RWPE1 (cell line): ENCODE measurements at regions not wholly inside any gene's neighbourhood (a gene's known extent, or its start where the extent isn't known, plus 50 kb on each side); places are given as distances from the start of the nearest gene placed in this dataset.

Experiments used
- CTCF ChIA-PET: fragments of 350-600 bp; sonication (Branson Sonifier 250); formaldehyde crosslinking; extraction: SDS; loops from one replicate; lab custom pipeline; 2021; lab: Yijun Ruan, JAX
- POLR2A ChIA-PET: fragments of 400-600 bp; formaldehyde crosslinking; extraction: SDS; loops from one replicate; lab custom pipeline; 2020; ENCODE audit warnings: antibody characterized with exemption; ENCODE audit not compliant: low non-redundant PET; lab: Yijun Ruan, JAX
- DNase-seq: peaks from one replicate; pipeline ENCODE4 v3.0.0; 2012; ENCODE audit warnings: low spot score
- H3K27ac ChIP-seq: fragments of 450-650 bp; 2 replicates; pipeline ENCODE4 v1.5.1; 2017
- CTCF ChIP-seq: fragments of 450-650 bp; conservative IDR thresholded peaks from 2 replicates; pipeline ENCODE4 v1.5.1; 2017; ENCODE audit warnings: low read depth, mild to moderate bottlenecking

DNA sequence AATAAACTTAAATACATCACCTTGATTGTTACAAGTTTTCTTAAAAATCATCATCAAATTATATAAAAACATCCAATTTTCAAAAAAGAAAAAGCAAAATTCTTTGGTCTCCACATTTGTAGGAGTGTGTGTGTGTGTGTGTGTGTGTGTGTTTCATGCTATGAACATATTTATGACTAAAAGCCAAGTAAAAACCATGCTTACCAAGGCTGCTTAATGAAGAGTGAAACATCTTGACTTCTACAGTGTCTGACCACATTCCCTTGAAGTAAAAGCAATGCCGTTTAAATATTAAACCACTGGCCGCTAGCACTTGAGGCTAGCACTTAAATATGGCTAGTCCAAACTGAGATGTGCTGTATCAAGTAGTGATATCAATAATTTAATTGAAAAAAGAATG lies 549.1 kb upstream of the CCNG1 start:
- ChIA-PET POLR2A (no interaction called here), CTCF (interaction anchor here (0.5 kb wide), 1 partner anchor 582 kb away, joined by 3 read pairs; no protein-coding TSS in a partner anchor)
- no peak for TF ChIP-seq CTCF
- DNase-seq = no peak
- no peak overlapping the region for H3K27ac ChIP-seq

DNA sequence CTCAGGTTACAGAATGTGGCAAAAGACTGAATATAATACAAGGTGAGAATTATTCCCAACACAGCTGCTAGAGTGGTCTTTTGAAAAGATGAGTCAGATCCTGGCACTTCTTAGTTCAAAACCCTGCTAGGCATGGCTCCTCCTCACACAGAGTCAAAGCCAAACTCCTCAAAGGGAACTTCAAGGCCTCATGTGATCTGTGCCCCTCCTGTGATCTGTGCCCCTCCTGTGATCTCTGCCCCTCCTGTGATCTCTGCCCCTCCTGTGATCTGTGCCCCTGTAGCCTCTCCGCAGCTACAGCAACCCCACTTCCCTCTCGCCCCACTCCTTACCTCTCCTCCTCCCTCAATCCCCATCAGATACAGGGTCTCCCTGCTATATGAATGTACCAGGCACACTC lies 525.5 kb upstream of the CCNG1 start:
- ChIA-PET POLR2A (no interaction called here), CTCF (no interaction called here)
- no peak for TF ChIP-seq CTCF
- H3K27ac ChIP-seq = no peak overlapping the region
- DNase-seq = no peak

DNA sequence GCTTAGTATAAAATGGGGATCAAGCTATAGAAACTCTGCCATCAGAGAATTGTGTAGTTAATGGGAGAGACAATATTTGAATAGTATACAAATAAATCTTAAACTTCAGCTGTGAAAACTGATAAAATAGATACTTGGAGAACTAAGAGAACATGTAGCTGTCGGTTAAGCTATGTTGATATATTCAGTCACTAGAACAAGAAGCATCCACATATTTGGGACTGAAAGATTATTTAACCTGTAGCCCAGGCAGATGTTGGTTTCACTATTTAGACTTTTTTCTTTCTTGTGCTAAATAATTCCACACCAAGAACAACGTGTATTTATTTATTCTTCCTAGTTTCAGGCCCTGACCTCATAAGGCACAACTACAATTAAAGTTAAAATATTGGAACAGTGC lies 521.0 kb upstream of the CCNG1 start:
- no peak overlapping the region for H3K27ac ChIP-seq
- POLR2A ChIA-PET = no interaction called here
- CTCF ChIA-PET = no interaction called here
- no peak for DNase-seq
- TF ChIP-seq CTCF = no peak

- CTCF ChIA-PET = no interaction called here
- DNase-seq = no peak
- no peak for TF ChIP-seq CTCF
- POLR2A ChIA-PET = no interaction called here
- H3K27ac ChIP-seq = no peak overlapping the region
Measured at GRCh38 chr5:162929104-162929503, 508.3 kb upstream of the CCNG1 start.

DNA sequence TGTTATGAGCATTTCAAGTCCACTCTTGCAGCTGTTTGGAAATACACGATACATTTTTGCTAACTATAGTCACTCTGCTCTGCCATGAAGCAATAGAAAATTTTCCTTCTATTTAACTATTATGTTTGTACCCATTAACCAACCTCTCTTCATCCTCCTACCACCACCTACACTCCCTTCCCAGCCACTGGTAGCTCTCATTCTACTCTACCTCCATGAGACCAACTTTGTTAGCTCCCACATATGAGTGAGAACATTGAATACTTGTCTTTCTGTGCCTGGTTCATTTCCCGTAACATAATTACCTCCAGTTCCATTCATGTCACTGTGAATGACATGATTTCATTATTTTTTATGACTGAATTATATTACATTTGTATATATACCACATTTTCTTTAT lies 505.9 kb upstream of the CCNG1 start:
- no peak for TF ChIP-seq CTCF
- CTCF ChIA-PET = no interaction called here

GRCh38 chr5:162939991-162940390 lies 497.4 kb upstream of the CCNG1 start:
- ChIA-PET POLR2A (no interaction called here), CTCF (interaction anchor here (0.6 to 0.8 kb wide), 2 partner anchors 11 to 713 kb away, joined by 3 to 6 read pairs; no protein-coding TSS in a partner anchor)
- no peak overlapping the region for H3K27ac ChIP-seq
- no peak for DNase-seq
- no peak for TF ChIP-seq CTCF

More for the DNA sequence above, 505.9 kb upstream of the CCNG1 start:
- no peak for DNase-seq
- POLR2A ChIA-PET = no interaction called here
- H3K27ac ChIP-seq = no peak overlapping the region

GRCh38 chr5:162948677-162949076 lies 488.7 kb upstream of the CCNG1 start:
- no peak overlapping the region for H3K27ac ChIP-seq
- ChIA-PET CTCF (no interaction called here), POLR2A (no interaction called here)
- no peak for TF ChIP-seq CTCF
- DNase-seq = no peak
